Suprapubic skin (tissue), 4 donors: ENCODE measurements at regions not wholly inside any gene's neighbourhood (a gene's known extent, or its start where the extent isn't known, plus 50 kb on each side); places are given as distances from the start of the nearest gene placed in this dataset.

ENCODE experiments used
- DNase-seq, 2 donors: peaks; one replicate each; pipeline ENCODE4 v3.0.0-alpha.2; 2019; ENCODE audit warnings: low spot score in 2 of 2
- H3K27ac ChIP-seq: fragments of 200-600 bp; sonication (generic); one replicate; pipeline ENCODE4 v1.5.1; 2019
- H3K27me3 ChIP-seq: fragments of 200-600 bp; sonication (generic); one replicate; pipeline ENCODE4 v1.5.1; 2019
- H3K36me3 ChIP-seq: fragments of 200-600 bp; sonication (generic); one replicate; pipeline ENCODE4 v1.5.1; 2019
- H3K4me1 ChIP-seq: fragments of 200-600 bp; sonication (generic); one replicate; pipeline ENCODE4 v1.5.1; 2019
- H3K4me3 ChIP-seq: fragments of 200-600 bp; sonication (generic); one replicate; pipeline ENCODE4 v1.5.1; 2019; ENCODE audit warnings: mild to moderate bottlenecking
- H3K9me3 ChIP-seq: fragments of 200-600 bp; sonication (generic); one replicate; pipeline ENCODE4 v1.5.1; 2019
- EP300 ChIP-seq: sonication (generic); formaldehyde crosslinking; IDR thresholded peaks from one replicate; pipeline ENCODE4 v1.6.1; 2017; ENCODE audit warnings: antibody characterized with exemption
- POLR2A ChIP-seq, 2 donors: fragments of 450-650 bp; IDR thresholded peaks; one replicate each; pipeline ENCODE4 v1.6.1; 2017; ENCODE audit warnings: antibody characterized with exemption in 2 of 2, mild to moderate bottlenecking in 2 of 2, moderate library complexity in 2 of 2
- POLR2AphosphoS5 ChIP-seq, 3 donors: sonication (generic); formaldehyde crosslinking; IDR thresholded peaks; one replicate each; pipeline ENCODE4 v1.6.1; 2017; ENCODE audit warnings: antibody characterized with exemption in 3 of 3
- WGBS: methylation state at CpG from one replicate; pipeline ENCODE4 v1.1.5; 2018; 5-methylcytosine and 5-hydroxymethylcytosine counted together
- TF ChIP-seq, protein P1 (sequence below), 2 donors: fragments of 200-600 bp in 1 of 2; fragments of 450-650 bp in 1 of 2; sonication (generic) in 1 of 2; IDR thresholded peaks; one replicate each; pipeline ENCODE4 v1.5.1; 2016 to 2019; ENCODE audit warnings: antibody characterized with exemption in 2 of 2, mild to moderate bottlenecking in 1 of 2, moderate library complexity in 1 of 2

GRCh38 chr9:135400496-135400895, 79.1 kb upstream of the PPP1R26 start:
- no peak overlapping the region for H3K27ac ChIP-seq
- DNase-seq = no peak
- TF ChIP-seq, protein P1, sequence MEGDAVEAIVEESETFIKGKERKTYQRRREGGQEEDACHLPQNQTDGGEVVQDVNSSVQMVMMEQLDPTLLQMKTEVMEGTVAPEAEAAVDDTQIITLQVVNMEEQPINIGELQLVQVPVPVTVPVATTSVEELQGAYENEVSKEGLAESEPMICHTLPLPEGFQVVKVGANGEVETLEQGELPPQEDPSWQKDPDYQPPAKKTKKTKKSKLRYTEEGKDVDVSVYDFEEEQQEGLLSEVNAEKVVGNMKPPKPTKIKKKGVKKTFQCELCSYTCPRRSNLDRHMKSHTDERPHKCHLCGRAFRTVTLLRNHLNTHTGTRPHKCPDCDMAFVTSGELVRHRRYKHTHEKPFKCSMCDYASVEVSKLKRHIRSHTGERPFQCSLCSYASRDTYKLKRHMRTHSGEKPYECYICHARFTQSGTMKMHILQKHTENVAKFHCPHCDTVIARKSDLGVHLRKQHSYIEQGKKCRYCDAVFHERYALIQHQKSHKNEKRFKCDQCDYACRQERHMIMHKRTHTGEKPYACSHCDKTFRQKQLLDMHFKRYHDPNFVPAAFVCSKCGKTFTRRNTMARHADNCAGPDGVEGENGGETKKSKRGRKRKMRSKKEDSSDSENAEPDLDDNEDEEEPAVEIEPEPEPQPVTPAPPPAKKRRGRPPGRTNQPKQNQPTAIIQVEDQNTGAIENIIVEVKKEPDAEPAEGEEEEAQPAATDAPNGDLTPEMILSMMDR (IDR thresholded peaks at IDR 0.05) = no peak
- TF ChIP-seq POLR2A (IDR thresholded peaks at IDR 0.05) (no peak), POLR2AphosphoS5 (IDR thresholded peaks at IDR 0.05) (no peak), EP300 (no peak)

DNA sequence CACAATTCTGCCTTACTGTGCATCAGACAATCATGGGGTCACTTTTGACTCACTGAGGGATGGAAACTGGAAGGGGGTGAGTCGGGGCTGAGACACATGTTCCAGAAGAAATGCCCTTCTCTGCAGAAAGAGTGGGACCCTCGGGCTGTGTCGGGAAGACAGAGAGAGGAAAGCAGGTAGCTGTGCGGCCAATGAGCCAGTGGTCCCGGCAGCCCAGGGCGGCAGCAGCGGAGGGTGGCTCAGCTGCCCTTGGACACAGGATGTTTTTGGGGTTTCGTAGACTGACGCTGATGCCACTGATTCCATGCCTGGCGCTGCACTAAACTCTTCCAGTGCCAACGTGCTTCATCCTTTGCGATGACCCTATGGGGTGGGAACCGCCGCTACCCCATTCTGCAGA, 78.4 kb upstream of the PPP1R26 start:
- TF ChIP-seq POLR2A (IDR thresholded peaks at IDR 0.05) (no peak), EP300 (no peak), POLR2AphosphoS5 (IDR thresholded peaks at IDR 0.05) (no peak)
- TF ChIP-seq, protein P1 (IDR thresholded peaks at IDR 0.05) = no peak
- peaks cover 46% of the 10 kb centered on the region for H3K27me3 ChIP-seq
- no peaks in the 10 kb centered on the region for H3K36me3 ChIP-seq
- no peak overlapping the region for H3K4me3 ChIP-seq
- H3K27ac ChIP-seq = no peak overlapping the region
- no peaks in the 10 kb centered on the region for H3K9me3 ChIP-seq
- DNase-seq = no peak
- 80% methylated on average over 5 of the region's 14 CpGs for WGBS
- H3K4me1 ChIP-seq = no peaks in the 10 kb centered on the region

More at GRCh38 chr9:135400496-135400895, 79.1 kb upstream of the PPP1R26 start:
- Histone ChIP-seq H3K4me3 (no peak overlapping the region), H3K36me3 (no peaks in the 10 kb centered on the region), H3K4me1 (no peaks in the 10 kb centered on the region), H3K27me3 (peaks cover 46% of the 10 kb centered on the region), H3K9me3 (no peaks in the 10 kb centered on the region)
- 68% methylated on average over 9 of the region's 9 CpGs for WGBS

DNA sequence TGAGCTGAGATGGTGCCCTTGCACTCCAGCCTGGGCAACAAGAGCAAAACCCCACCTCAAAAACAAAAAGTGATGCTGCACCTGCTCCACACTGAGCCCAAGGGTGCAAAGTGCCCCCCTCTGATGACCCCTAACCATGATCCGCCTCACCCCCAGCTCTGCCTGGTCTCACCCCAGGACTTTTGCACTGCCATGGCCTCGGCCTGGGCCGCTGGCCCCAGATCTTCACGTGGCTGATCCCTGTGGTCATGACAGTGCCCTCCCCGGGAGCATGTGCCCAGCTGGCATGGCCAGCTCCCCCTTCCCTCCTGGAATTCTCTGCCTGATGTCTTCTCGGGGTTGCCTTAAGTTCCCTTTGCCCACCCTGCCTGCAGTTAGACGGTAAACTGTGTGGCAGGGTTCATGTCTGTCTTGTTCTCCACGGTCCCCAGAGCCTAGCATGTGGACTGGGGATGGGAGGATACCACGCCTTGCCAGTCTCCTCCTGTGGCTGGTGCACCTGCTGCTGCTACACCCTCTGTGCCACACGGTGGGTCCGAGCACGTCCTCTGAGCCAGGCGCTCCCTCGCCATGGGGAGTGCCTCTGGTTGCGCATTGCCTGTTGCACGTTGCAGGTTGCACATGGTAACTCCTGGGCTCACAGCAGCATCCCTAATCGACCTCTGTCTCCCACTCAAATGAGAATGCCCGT, 77.4 kb upstream of the PPP1R26 start:
- Histone ChIP-seq H3K27ac (no peak overlapping the region), H3K4me3 (no peak overlapping the region), H3K9me3 (no peaks in the 10 kb centered on the region), H3K36me3 (no peaks in the 10 kb centered on the region), H3K4me1 (no peaks in the 10 kb centered on the region), H3K27me3 (peaks cover 41% of the 10 kb centered on the region)
- WGBS = 82% methylated on average over 17 of the region's 18 CpGs
- DNase-seq = no peak
- TF ChIP-seq POLR2A (IDR thresholded peaks at IDR 0.05) (no peak), POLR2AphosphoS5 (IDR thresholded peaks at IDR 0.05) (no peak), EP300 (no peak)
- TF ChIP-seq, protein P1 (IDR thresholded peaks at IDR 0.05) = no peak

GRCh38 chr9:135402739-135403695, 76.6 kb upstream of the PPP1R26 start:
- Histone ChIP-seq H3K4me3 (no peak overlapping the region), H3K9me3 (no peaks in the 10 kb centered on the region), H3K4me1 (no peaks in the 10 kb centered on the region), H3K36me3 (no peaks in the 10 kb centered on the region), H3K27ac (no peak overlapping the region), H3K27me3 (peaks cover 41% of the 10 kb centered on the region)
- no peak for DNase-seq
- WGBS = 70% methylated on average over 15 of the region's 29 CpGs
- TF ChIP-seq EP300 (no peak), POLR2AphosphoS5 (IDR thresholded peaks at IDR 0.05) (no peak), POLR2A (IDR thresholded peaks at IDR 0.05) (no peak)
- TF ChIP-seq, protein P1 (IDR thresholded peaks at IDR 0.05) = no peak
